VCaP (cell line): ENCODE measurements at regions not wholly inside any gene's neighbourhood (a gene's known extent, or its start where the extent isn't known, plus 50 kb on each side); places are given as distances from the start of the nearest gene placed in this dataset.

Experiments used
- H3K27ac ChIP-seq: fragments of 450-650 bp; 2 replicates; pipeline ENCODE4 v1.5.1; 2017
- TF ChIP-seq, protein P1 (sequence below): fragments of 450-650 bp; conservative IDR thresholded peaks from 2 replicates; pipeline ENCODE4 v1.5.1; 2017; ENCODE audit warnings: mild to moderate bottlenecking, moderate library complexity

DNA sequence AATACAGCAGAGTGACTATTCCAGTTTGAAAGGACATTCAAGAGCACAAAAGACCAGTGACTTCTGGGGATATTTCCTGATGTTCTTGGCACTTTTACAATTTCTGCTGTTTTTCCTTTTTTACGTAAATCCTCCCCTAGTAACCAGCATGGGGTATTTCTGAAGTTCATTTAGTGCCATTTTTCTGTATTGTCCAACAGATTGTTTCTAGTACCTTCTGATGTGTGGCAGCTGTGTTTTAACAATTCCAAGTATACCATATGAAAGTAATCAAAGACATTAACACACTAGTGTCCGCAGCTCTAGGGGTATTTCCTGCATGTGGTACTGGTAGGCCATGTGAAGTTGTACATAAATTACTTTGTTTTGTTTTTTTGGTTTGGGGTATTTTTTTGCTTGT is 53.0 kb upstream of the SMARCA2 start:
- TF ChIP-seq, protein P1, sequence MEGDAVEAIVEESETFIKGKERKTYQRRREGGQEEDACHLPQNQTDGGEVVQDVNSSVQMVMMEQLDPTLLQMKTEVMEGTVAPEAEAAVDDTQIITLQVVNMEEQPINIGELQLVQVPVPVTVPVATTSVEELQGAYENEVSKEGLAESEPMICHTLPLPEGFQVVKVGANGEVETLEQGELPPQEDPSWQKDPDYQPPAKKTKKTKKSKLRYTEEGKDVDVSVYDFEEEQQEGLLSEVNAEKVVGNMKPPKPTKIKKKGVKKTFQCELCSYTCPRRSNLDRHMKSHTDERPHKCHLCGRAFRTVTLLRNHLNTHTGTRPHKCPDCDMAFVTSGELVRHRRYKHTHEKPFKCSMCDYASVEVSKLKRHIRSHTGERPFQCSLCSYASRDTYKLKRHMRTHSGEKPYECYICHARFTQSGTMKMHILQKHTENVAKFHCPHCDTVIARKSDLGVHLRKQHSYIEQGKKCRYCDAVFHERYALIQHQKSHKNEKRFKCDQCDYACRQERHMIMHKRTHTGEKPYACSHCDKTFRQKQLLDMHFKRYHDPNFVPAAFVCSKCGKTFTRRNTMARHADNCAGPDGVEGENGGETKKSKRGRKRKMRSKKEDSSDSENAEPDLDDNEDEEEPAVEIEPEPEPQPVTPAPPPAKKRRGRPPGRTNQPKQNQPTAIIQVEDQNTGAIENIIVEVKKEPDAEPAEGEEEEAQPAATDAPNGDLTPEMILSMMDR: no peak
- no peak overlapping the region for H3K27ac ChIP-seq

DNA sequence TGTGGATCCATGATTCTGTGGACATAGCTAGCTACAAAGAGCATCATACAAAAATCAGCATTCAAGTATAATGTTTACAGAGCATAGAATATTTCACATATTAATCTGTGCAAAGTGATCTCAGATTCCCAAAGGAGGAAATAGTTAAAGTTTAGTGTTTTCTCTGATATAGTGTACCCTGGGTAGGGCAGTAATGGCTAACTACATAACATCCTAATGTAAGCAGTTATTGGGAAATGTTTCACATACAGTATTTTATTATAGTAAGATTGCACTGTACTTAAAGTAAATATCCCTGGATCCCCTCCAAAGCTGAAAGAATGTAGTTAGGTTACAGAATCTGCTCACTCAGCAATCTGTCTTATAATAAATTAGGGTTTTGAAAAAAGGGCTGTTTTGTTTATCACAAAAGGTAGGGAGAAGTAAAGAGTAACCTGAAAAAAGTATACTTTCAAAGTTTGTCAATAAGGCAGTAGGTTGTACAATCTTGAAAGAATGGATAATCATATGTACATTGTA is 52.5 kb upstream of the SMARCA2 start:
- TF ChIP-seq, protein P1: no peak
- no peak overlapping the region for H3K27ac ChIP-seq

DNA sequence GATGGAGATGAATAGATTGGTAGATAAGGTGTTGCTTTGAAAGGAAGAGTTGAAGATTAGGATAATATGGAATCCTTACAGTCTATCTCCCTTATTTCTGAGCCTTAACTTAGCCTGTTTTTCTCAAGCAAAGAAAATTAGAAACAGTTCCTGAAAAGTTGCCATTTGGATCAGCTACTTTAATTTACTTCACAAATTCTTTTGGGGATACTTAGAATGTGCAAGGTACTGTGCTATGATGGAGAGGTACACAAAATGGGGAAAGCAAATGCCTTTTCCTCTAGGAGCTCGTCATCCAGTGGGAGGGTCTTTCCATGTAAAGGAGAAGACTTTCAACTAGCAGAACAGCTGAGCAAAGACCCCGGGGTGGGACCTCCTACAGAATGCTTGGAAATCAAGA is 51.1 kb upstream of the SMARCA2 start:
- TF ChIP-seq, protein P1: no peak
- H3K27ac ChIP-seq: no peak overlapping the region
